K562 (cell line): ENCODE measurements at regions not wholly inside any gene's neighbourhood (a gene's known extent, or its start where the extent isn't known, plus 50 kb on each side); places are given as distances from the start of the nearest gene placed in this dataset.

Source experiments
- ATF7 ChIP-seq: fragments of 450-650 bp; IDR thresholded peaks from 2 replicates; pipeline ENCODE4 v1.7.1; 2014; ENCODE audit warnings: mild to moderate bottlenecking, moderate library complexity
- NCOA4 ChIP-seq: fragments of 450-650 bp; IDR thresholded peaks from 2 replicates; pipeline ENCODE4 v1.6.1; 2018; ENCODE audit warnings: mild to moderate bottlenecking; ENCODE audit not compliant: partially characterized antibody
- NRF1 ChIP-seq, 2 experiments: fragments of 450-650 bp; IDR thresholded peaks in 1 of 2; conservative IDR thresholded peaks in 1 of 2; 2 replicates each; pipeline ENCODE4 v1.6.1; 2014; ENCODE audit warnings: mild to moderate bottlenecking in 2 of 2
- PHF8 ChIP-seq: fragments of 200-600 bp; sonication (generic); IDR thresholded peaks from 2 replicates; pipeline ENCODE4 v1.6.1; 2012; ENCODE audit warnings: mixed run types, mild to moderate bottlenecking, inconsistent platforms, low read length, moderate library complexity, borderline replicate concordance
- RFX7 ChIP-seq: fragments of 250-450 bp; sonication (Bioruptor Pico); IDR thresholded peaks from 2 replicates; pipeline ENCODE4 v1.5.1; 2021; ENCODE audit warnings: mild to moderate bottlenecking
- RUNX1 ChIP-seq: sonication (generic); IDR thresholded peaks from 2 replicates; pipeline ENCODE4 v1.6.1; 2016; ENCODE audit warnings: antibody characterized with exemption, low read depth
- SMARCB1 ChIP-seq: IDR thresholded peaks from 2 replicates; pipeline ENCODE4 v1.6.1; 2011; ENCODE audit warnings: improper control_type of control experiment, low read depth; ENCODE audit not compliant: insufficient read length
- SNIP1 ChIP-seq: fragments of 450-650 bp; IDR thresholded peaks from 2 replicates; pipeline ENCODE4 v1.7.1; 2017; ENCODE audit warnings: low read depth, mild to moderate bottlenecking
- TBL1XR1 ChIP-seq, 2 experiments: IDR thresholded peaks; 2 replicates each; pipeline ENCODE4 v1.6.1; 2012; ENCODE audit warnings: improper control_type of control experiment in 2 of 2, low read length in 2 of 2, mild to moderate bottlenecking in 1 of 2
- TCF7L2 ChIP-seq: fragments of 150-350 bp; IDR thresholded peaks from 2 replicates; pipeline ENCODE4 v1.6.1; 2016; ENCODE audit warnings: low read depth, mild to moderate bottlenecking, low read length, moderate library complexity
- ZFP30 ChIP-seq: fragments of 250-450 bp; sonication (Bioruptor Pico); IDR thresholded peaks from 2 replicates; pipeline ENCODE4 v1.8.0; 2022; ENCODE audit warnings: moderate library complexity, mild to moderate bottlenecking, inconsistent platforms, borderline replicate concordance
- ZNF143 ChIP-seq: sonication (generic); formaldehyde crosslinking; IDR thresholded peaks from 2 replicates; pipeline ENCODE4 v1.9.0; 2022; ENCODE audit warnings: mild to moderate bottlenecking, missing genetic modification reagents
- ZNF146 ChIP-seq: IDR thresholded peaks from one replicate; pipeline ENCODE4 v1.6.1; 2018; ENCODE audit warnings: missing compliant biosample characterization; ENCODE audit not compliant: unreplicated experiment
- ZNF445 ChIP-seq: fragments of 250-450 bp; sonication (Bioruptor Pico); IDR thresholded peaks from 2 replicates; pipeline ENCODE4 v1.4.0; 2020; ENCODE audit warnings: low read depth, mild to moderate bottlenecking, moderate library complexity
- TF ChIP-seq, protein P1 (sequence below): fragments of 250-450 bp; sonication (Bioruptor Pico); IDR thresholded peaks from 2 replicates; pipeline ENCODE4 v1.5.0; 2021
- TF ChIP-seq, protein P2 (sequence below): fragments of 450-650 bp; formaldehyde crosslinking; IDR thresholded peaks from 2 replicates; pipeline ENCODE4 v1.4.0; 2020; ENCODE audit warnings: mild to moderate bottlenecking, moderate library complexity
- TF ChIP-seq, protein P3 (sequence below): fragments of 200-600 bp; sonication (generic); IDR thresholded peaks from one replicate; pipeline ENCODE4 v1.6.1; 2012; ENCODE audit warnings: mild to moderate bottlenecking, low read depth, low read length, inconsistent platforms

DNA sequence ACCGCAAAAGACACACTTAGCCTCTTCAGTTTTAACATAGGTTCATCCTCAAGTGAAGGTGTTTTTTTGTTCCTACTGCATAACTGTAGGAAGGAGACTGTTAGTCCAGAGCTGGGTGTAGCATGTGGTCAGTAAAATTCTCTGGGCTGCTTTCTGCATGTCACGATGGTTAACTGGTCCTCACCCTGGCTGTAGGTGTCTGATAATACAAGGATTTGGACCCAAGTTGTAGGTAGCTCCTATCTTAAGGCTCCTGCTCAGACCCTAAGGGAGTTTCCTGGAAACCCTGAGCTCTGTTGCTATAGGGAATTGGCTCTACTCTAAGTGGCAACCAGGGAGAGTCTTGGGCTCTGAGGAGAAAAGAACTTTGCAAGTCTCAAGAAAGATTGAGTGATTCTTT lies 112.9 kb downstream of the SAMD9 start (continued):
- TF ChIP-seq, protein P1, sequence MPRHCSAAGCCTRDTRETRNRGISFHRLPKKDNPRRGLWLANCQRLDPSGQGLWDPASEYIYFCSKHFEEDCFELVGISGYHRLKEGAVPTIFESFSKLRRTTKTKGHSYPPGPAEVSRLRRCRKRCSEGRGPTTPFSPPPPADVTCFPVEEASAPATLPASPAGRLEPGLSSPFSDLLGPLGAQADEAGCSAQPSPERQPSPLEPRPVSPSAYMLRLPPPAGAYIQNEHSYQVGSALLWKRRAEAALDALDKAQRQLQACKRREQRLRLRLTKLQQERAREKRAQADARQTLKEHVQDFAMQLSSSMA (CRISPR knock-in tag): no peak
- TF ChIP-seq ATF7 (no peak), NCOA4 (no peak), ZNF143 (no peak), TCF7L2 (no peak), SMARCB1 (no peak), ZNF445 (CRISPR knock-in tag) (no peak), ZFP30 (CRISPR knock-in tag) (no peak), NRF1 (conservative IDR thresholded peaks at IDR 0.05 in 1 of 2, IDR thresholded peaks at IDR 0.05 in 1 of 2) (no peak), ZNF146 (CRISPR knock-in tag) (no peak), RFX7 (CRISPR knock-in tag) (no peak), PHF8 (no peak), TBL1XR1 (IDR thresholded peaks at IDR 0.05; ENCODE audit: low read length in 2 of 2) (peak in 1 of 2 experiments; percentile 14; a peak in 1 of 4 replicates), SNIP1 (no peak), RUNX1 (no peak)
- TF ChIP-seq, protein P2, sequence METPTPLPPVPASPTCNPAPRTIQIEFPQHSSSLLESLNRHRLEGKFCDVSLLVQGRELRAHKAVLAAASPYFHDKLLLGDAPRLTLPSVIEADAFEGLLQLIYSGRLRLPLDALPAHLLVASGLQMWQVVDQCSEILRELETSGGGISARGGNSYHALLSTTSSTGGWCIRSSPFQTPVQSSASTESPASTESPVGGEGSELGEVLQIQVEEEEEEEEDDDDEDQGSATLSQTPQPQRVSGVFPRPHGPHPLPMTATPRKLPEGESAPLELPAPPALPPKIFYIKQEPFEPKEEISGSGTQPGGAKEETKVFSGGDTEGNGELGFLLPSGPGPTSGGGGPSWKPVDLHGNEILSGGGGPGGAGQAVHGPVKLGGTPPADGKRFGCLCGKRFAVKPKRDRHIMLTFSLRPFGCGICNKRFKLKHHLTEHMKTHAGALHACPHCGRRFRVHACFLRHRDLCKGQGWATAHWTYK (CRISPR knock-in tag): no peak
- TF ChIP-seq, protein P3, sequence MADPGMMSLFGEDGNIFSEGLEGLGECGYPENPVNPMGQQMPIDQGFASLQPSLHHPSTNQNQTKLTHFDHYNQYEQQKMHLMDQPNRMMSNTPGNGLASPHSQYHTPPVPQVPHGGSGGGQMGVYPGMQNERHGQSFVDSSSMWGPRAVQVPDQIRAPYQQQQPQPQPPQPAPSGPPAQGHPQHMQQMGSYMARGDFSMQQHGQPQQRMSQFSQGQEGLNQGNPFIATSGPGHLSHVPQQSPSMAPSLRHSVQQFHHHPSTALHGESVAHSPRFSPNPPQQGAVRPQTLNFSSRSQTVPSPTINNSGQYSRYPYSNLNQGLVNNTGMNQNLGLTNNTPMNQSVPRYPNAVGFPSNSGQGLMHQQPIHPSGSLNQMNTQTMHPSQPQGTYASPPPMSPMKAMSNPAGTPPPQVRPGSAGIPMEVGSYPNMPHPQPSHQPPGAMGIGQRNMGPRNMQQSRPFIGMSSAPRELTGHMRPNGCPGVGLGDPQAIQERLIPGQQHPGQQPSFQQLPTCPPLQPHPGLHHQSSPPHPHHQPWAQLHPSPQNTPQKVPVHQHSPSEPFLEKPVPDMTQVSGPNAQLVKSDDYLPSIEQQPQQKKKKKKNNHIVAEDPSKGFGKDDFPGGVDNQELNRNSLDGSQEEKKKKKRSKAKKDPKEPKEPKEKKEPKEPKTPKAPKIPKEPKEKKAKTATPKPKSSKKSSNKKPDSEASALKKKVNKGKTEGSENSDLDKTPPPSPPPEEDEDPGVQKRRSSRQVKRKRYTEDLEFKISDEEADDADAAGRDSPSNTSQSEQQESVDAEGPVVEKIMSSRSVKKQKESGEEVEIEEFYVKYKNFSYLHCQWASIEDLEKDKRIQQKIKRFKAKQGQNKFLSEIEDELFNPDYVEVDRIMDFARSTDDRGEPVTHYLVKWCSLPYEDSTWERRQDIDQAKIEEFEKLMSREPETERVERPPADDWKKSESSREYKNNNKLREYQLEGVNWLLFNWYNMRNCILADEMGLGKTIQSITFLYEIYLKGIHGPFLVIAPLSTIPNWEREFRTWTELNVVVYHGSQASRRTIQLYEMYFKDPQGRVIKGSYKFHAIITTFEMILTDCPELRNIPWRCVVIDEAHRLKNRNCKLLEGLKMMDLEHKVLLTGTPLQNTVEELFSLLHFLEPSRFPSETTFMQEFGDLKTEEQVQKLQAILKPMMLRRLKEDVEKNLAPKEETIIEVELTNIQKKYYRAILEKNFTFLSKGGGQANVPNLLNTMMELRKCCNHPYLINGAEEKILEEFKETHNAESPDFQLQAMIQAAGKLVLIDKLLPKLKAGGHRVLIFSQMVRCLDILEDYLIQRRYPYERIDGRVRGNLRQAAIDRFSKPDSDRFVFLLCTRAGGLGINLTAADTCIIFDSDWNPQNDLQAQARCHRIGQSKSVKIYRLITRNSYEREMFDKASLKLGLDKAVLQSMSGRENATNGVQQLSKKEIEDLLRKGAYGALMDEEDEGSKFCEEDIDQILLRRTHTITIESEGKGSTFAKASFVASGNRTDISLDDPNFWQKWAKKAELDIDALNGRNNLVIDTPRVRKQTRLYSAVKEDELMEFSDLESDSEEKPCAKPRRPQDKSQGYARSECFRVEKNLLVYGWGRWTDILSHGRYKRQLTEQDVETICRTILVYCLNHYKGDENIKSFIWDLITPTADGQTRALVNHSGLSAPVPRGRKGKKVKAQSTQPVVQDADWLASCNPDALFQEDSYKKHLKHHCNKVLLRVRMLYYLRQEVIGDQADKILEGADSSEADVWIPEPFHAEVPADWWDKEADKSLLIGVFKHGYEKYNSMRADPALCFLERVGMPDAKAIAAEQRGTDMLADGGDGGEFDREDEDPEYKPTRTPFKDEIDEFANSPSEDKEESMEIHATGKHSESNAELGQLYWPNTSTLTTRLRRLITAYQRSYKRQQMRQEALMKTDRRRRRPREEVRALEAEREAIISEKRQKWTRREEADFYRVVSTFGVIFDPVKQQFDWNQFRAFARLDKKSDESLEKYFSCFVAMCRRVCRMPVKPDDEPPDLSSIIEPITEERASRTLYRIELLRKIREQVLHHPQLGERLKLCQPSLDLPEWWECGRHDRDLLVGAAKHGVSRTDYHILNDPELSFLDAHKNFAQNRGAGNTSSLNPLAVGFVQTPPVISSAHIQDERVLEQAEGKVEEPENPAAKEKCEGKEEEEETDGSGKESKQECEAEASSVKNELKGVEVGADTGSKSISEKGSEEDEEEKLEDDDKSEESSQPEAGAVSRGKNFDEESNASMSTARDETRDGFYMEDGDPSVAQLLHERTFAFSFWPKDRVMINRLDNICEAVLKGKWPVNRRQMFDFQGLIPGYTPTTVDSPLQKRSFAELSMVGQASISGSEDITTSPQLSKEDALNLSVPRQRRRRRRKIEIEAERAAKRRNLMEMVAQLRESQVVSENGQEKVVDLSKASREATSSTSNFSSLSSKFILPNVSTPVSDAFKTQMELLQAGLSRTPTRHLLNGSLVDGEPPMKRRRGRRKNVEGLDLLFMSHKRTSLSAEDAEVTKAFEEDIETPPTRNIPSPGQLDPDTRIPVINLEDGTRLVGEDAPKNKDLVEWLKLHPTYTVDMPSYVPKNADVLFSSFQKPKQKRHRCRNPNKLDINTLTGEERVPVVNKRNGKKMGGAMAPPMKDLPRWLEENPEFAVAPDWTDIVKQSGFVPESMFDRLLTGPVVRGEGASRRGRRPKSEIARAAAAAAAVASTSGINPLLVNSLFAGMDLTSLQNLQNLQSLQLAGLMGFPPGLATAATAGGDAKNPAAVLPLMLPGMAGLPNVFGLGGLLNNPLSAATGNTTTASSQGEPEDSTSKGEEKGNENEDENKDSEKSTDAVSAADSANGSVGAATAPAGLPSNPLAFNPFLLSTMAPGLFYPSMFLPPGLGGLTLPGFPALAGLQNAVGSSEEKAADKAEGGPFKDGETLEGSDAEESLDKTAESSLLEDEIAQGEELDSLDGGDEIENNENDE: no peak
